ENCODE measurements at regions not wholly inside any gene's neighbourhood (a gene's known extent, or its start where the extent isn't known, plus 50 kb on each side); places are given as distances from the start of the nearest gene placed in this dataset.

DNA sequence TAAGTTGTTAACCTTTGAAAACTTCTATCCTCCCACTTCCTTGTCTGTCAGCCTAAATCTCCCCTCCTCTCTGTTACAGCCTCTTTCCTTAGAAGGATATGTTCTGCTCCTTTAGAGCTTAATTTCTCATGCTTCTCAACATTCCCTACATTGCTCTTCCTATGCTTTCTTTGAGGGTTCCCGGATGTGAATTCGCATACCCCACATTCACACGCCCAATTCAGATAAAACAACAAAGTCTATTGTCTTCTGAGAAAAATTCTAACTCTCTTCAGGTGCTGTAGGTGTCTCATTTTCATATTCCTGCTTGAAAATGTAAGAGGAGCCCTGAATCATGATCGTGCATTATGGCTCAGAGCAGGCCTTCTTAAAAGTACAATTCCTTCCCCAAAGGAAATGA, 171.8 kb upstream of the DPH6 start:
- no peak for DNase-seq (ENCODE audit: low spot score)
- TF ChIP-seq, protein P1, sequence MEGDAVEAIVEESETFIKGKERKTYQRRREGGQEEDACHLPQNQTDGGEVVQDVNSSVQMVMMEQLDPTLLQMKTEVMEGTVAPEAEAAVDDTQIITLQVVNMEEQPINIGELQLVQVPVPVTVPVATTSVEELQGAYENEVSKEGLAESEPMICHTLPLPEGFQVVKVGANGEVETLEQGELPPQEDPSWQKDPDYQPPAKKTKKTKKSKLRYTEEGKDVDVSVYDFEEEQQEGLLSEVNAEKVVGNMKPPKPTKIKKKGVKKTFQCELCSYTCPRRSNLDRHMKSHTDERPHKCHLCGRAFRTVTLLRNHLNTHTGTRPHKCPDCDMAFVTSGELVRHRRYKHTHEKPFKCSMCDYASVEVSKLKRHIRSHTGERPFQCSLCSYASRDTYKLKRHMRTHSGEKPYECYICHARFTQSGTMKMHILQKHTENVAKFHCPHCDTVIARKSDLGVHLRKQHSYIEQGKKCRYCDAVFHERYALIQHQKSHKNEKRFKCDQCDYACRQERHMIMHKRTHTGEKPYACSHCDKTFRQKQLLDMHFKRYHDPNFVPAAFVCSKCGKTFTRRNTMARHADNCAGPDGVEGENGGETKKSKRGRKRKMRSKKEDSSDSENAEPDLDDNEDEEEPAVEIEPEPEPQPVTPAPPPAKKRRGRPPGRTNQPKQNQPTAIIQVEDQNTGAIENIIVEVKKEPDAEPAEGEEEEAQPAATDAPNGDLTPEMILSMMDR (IDR thresholded peaks at IDR 0.05; ENCODE audit: extremely low read depth, missing control alignments) = no peak

DNA sequence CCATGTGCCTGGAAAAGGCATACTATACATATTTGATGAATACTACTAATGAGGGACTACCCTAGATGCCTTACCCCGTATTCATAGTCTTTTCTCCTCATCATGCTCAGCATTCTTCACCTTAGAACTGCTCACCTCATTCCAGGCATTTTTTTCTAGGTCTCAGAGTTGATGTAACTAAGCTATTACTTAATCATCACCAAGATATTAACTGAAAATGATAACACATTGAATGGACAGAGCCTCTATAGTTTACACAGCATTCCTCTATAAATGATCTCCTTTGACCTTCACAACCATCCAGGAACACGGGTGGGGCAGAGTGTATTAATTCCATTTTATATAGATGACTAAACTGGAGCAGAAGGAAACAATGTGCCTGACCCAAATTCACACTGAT, 174.1 kb upstream of the DPH6 start:
- TF ChIP-seq, protein P1 (IDR thresholded peaks at IDR 0.05; ENCODE audit: extremely low read depth, missing control alignments) = no peak
- no peak for DNase-seq (ENCODE audit: low spot score)

DNA sequence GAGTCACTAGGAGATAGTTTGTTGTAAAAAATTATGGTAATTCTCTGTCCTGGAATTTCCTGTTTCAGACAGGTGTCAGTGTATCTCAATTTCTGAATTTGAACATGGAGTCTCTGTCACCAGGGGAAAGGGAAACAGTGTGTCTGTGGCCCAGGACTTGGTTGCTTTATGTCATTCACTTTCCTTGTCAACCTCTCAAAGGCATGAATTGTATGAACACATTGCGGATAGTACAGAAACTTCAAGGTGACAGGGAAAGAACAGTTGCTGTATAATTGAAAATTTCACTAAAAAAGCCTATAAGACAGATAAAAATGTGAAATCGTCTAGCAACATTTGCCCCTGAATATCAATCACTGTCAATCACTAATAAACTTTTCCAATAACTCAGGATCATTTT, 175.0 kb upstream of the DPH6 start:
- TF ChIP-seq, protein P1 (IDR thresholded peaks at IDR 0.05; ENCODE audit: extremely low read depth, missing control alignments) = no peak
- DNase-seq (ENCODE audit: low spot score) = no peak

DNA sequence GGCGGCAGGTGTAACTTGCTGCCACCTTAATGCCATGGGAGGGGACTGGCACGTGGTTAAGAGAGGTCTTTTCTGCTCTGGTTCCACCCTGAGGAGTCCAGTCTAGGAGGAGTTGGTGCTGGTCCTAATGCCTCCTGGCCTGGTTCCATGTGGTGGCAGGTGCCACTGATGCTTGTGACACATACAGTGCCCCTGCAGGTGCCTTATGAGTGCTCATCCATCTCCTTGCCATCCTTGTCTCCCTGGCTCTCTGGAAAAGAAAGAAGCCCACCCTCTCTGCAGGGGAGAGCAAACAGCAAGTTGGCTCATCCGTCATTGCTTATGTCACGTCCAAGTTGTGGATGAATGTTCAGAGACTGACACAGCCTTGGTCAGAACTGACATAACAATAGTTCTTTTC, 175.8 kb upstream of the DPH6 start:
- TF ChIP-seq, protein P1 (IDR thresholded peaks at IDR 0.05; ENCODE audit: extremely low read depth, missing control alignments) = no peak
- no peak for DNase-seq (ENCODE audit: low spot score)

DNA sequence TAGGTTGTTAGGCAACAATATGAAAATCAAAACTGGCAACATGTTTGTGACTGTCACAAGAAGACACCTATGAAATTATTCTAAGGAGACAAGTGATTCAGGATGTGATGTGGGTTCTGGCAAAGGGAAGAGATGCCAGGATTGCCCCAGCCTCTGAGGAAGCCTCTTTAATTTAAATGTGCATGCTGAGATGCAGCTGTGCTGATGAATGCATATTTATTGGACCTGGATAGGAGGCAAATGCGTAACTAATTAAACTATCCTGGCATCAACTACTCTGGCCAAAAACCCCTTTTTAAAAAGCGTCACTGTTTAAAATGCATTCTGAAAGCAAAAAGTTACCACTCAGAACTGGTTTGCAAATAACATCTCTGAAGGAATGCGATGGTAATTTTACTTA, 176.5 kb upstream of the DPH6 start:
- no peak for DNase-seq (ENCODE audit: low spot score)
- TF ChIP-seq, protein P1 (IDR thresholded peaks at IDR 0.05; ENCODE audit: extremely low read depth, missing control alignments) = no peak

DNA sequence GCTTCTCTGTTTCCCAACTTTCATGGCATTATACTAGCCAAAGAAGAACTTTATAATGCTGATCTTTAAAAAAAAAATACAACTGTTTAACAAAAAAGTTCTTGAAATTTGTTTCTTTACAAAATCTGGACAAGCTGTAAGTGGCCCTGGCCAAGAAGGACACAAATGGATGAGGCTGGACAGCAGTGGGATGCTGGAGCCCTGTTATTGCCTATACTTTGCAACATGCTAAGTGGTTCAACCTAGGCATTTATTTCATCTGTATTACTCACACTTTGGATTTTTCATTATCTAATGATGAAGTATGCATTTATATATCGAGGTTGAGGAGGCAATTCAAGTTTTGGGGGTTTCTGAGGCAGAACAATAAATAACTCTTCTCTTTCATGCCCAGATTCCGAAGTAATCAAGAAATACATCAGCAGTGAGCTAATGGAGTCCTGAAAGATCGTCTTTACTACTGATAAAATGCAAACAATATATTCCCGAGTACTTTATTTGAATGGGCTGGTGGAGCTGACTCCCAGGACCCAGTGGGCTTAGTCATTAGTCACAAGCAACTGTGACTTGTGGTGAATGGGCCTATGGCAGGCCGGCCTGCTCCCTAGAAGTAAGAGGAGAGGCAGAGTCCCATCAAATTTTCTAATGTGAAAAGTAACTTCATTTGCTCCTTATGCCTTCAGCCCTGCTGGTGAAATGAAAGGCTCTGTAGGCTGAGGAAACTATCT, 177.3 kb upstream of the DPH6 start:
- TF ChIP-seq, protein P1 (IDR thresholded peaks at IDR 0.05; ENCODE audit: extremely low read depth, missing control alignments) = no peak
- no peak for DNase-seq (ENCODE audit: low spot score)

DNA sequence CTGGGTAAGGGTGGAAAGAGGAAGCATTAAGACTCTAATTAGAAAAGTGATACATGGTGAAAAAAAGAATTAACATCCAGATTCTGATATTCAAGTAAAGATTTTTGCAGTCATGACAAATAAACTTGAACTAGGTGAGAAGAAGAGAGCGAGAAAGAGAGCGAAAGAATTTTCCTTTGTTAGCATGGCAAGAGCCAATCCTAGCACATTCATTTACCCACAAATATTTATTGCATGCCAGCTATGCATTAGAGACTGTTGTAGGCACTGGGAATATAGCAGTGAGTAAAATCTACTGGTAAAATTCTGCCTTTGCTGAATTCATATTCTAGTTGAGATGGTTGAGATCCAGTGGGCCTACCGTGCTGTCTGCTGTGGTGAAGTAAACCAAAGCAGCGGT, 177.9 kb upstream of the DPH6 start:
- TF ChIP-seq, protein P1 (IDR thresholded peaks at IDR 0.05; ENCODE audit: extremely low read depth, missing control alignments) = no peak
- DNase-seq (ENCODE audit: low spot score) = no peak

Measured in GM20000 (cell line).